Natural killer cell (primary cell): ENCODE measurements at regions not wholly inside any gene's neighbourhood (a gene's known extent, or its start where the extent isn't known, plus 50 kb on each side); places are given as distances from the start of the nearest gene placed in this dataset.
A peak's percentile ranks its signal among the peaks of the same experiment; 100 is the strongest.

Experiments used
- ATAC-seq, 3 donors: fragments of 150-1000 bp in 2 of 3; fragments of 200-7000 bp in 1 of 3; cut with Tn5 transposase; 1 replicate in 1 of 3; 2 replicates in 2 of 3; pipeline ENCODE4 v1.10.0; 2021; ENCODE audit warnings: mild to moderate bottlenecking in 2 of 3, moderate library complexity in 2 of 3
- DNase-seq, 2 donors: peaks; one replicate each; pipeline versions ENCODE4 v3.0.0 to v3.0.0-alpha.2; 2013 to 2021; ENCODE audit warnings: mixed read lengths in 1 of 2
- H3K27ac ChIP-seq: one replicate; pipeline ENCODE4 v1.5.1; 2013; ENCODE audit warnings: mild to moderate bottlenecking, low read length
- H3K27me3 ChIP-seq: one replicate; pipeline ENCODE4 v1.6.1; 2013; ENCODE audit warnings: low read length; ENCODE audit not compliant: control insufficient read depth, insufficient read depth
- H3K36me3 ChIP-seq: one replicate; pipeline ENCODE4 v1.6.1; 2013; ENCODE audit warnings: low read length; ENCODE audit not compliant: control insufficient read depth, insufficient read depth
- H3K4me1 ChIP-seq: one replicate; pipeline ENCODE4 v1.6.1; 2013; ENCODE audit warnings: low read length; ENCODE audit not compliant: control insufficient read depth, insufficient read depth
- H3K4me3 ChIP-seq: one replicate; pipeline ENCODE4 v1.5.1; 2013; ENCODE audit warnings: low read length
- H3K9me3 ChIP-seq: one replicate; pipeline ENCODE4 v1.6.1; 2013; ENCODE audit warnings: low read length; ENCODE audit not compliant: control insufficient read depth, insufficient read depth
- H3K27ac Mint-ChIP-seq, 2 donors: one replicate each; pipeline ENCODE4 v1.8.0; 2022; ENCODE audit warnings: mild to moderate bottlenecking in 2 of 2, mixed read lengths in 2 of 2, moderate library complexity in 1 of 2
- H3K27me3 Mint-ChIP-seq, 2 donors: one replicate each; pipeline ENCODE4 v1.8.0; 2022; ENCODE audit warnings: low read depth in 2 of 2, mixed read lengths in 2 of 2
- H3K36me3 Mint-ChIP-seq: one replicate; pipeline ENCODE4 v1.8.0; 2022; ENCODE audit warnings: mixed read lengths
- H3K4me1 Mint-ChIP-seq, 2 donors: one replicate each; pipeline ENCODE4 v1.8.0; 2022; ENCODE audit warnings: mixed read lengths in 2 of 2
- H3K4me3 Mint-ChIP-seq: one replicate; pipeline ENCODE4 v1.8.0; 2022; ENCODE audit warnings: mild to moderate bottlenecking, moderate library complexity, mixed read lengths
- H3K9me3 Mint-ChIP-seq, 2 donors: one replicate each; pipeline ENCODE4 v1.8.0; 2022; ENCODE audit warnings: mixed read lengths in 2 of 2
- CTCF ChIP-seq: fragments of 200-600 bp; IDR thresholded peaks from one replicate; pipeline ENCODE4 v1.8.0; 2022; ENCODE audit warnings: antibody characterized with exemption
- WGBS: methylation state at CpG from one replicate; pipeline ENCODE4 v1.1.7; 2013; ENCODE audit warnings: missing lambda C conversion rate; ENCODE audit not compliant: insufficient coverage; 5-methylcytosine and 5-hydroxymethylcytosine counted together
- intact Hi-C: fragments of 100-400 bp; cut with micrococcal nuclease; formaldehyde crosslinking; loops from one replicate; pipeline ENCODE4 v1.14.2; 2022

GRCh38 chr2:7094231-7094741 is 177.1 kb downstream of the RNF144A start:
- Mint-ChIP-seq H3K4me3 (no peak overlapping the region), H3K9me3 (no peaks in the 10 kb centered on the region), H3K27me3 (no peaks in the 10 kb centered on the region), H3K27ac (no peak overlapping the region), H3K4me1 (peaks cover 6 to 8% of the 10 kb centered on the region in 2 donors), H3K36me3 (no peaks in the 10 kb centered on the region)
- ATAC-seq: no peak
- WGBS: 91% methylated on average over 12 of the region's 12 CpGs
- H3K9me3 ChIP-seq: no peaks in the 10 kb centered on the region
- no peak overlapping the region for H3K4me3 ChIP-seq
- intact Hi-C loops: no loop called here
- DNase-seq: no peak
- H3K4me1 ChIP-seq: peaks cover 7% of the 10 kb centered on the region
- no peak overlapping the region for H3K27ac ChIP-seq
- no peaks in the 10 kb centered on the region for H3K36me3 ChIP-seq
- no peak for TF ChIP-seq CTCF
- no peaks in the 10 kb centered on the region for H3K27me3 ChIP-seq

GRCh38 chr2:7096726-7097352 is 179.6 kb downstream of the RNF144A start:
- DNase-seq (peak in 1 of 2 donors; percentile 4), ATAC-seq (peak in 1 of 3 donors; percentile 3)
- H3K4me1 ChIP-seq: peaks cover 7% of the 10 kb centered on the region
- no peaks in the 10 kb centered on the region for H3K27me3 ChIP-seq
- Mint-ChIP-seq H3K9me3 (no peaks in the 10 kb centered on the region), H3K4me3 (peak overlapping the region; percentile 59), H3K4me1 (peaks cover 6 to 8% of the 10 kb centered on the region in 2 donors), H3K27ac (no peak overlapping the region), H3K27me3 (no peaks in the 10 kb centered on the region), H3K36me3 (no peaks in the 10 kb centered on the region)
- H3K36me3 ChIP-seq: no peaks in the 10 kb centered on the region
- no peak overlapping the region for H3K27ac ChIP-seq
- 83% methylated on average over 17 of the region's 20 CpGs for WGBS
- no peak for TF ChIP-seq CTCF
- intact Hi-C loops: loop anchor here (1.0 kb wide), 1 partner anchor 1664 kb away; no protein-coding TSS in a partner anchor
- no peak overlapping the region for H3K4me3 ChIP-seq
- H3K9me3 ChIP-seq: no peaks in the 10 kb centered on the region

- Mint-ChIP-seq H3K4me3 (peak overlapping the region; percentile 59), H3K27me3 (no peaks in the 10 kb centered on the region), H3K9me3 (no peaks in the 10 kb centered on the region), H3K27ac (no peak overlapping the region), H3K36me3 (no peaks in the 10 kb centered on the region), H3K4me1 (peaks cover 6 to 8% of the 10 kb centered on the region in 2 donors)
- peak; percentile 89 to 97 (median 96) for ATAC-seq
- peak; percentile 73 to 84 for DNase-seq
- Histone ChIP-seq H3K36me3 (no peaks in the 10 kb centered on the region), H3K9me3 (no peaks in the 10 kb centered on the region), H3K4me1 (peaks cover 7% of the 10 kb centered on the region), H3K27me3 (no peaks in the 10 kb centered on the region), H3K4me3 (no peak overlapping the region), H3K27ac (no peak overlapping the region)
- WGBS: 3% methylated on average over 15 of the region's 18 CpGs
- peak; percentile 99 for TF ChIP-seq CTCF
- intact Hi-C loops: loop anchor here (1.0 kb wide), 1 partner anchor 1664 kb away; no protein-coding TSS in a partner anchor
Observed at GRCh38 chr2:7097353-7097895, 180.2 kb downstream of the RNF144A start.
